Calu3 (cell line): ENCODE measurements at regions not wholly inside any gene's neighbourhood (a gene's known extent, or its start where the extent isn't known, plus 50 kb on each side); places are given as distances from the start of the nearest gene placed in this dataset.

Experiments
- BruUV-seq: library from RNA; stranded (reverse); fragments of 400-500 nt; replicated peaks from 2 replicates; lab custom pipeline; 2021; lab: Mats Ljungman, UMichigan
- CTCF ChIA-PET: fragments of 300-600 bp; sonication (Branson Sonifier 250); formaldehyde crosslinking; loops from one replicate; lab custom pipeline; 2022; ENCODE audit warnings: antibody characterized with exemption; lab: Charles Lee
- DNase-seq: peaks from one replicate; pipeline ENCODE4 v3.0.0; 2022
- H3K27ac Mint-ChIP-seq: one replicate; pipeline ENCODE4 v1.8.0; 2022; ENCODE audit warnings: mixed read lengths; ENCODE audit not compliant: unreplicated experiment
- H3K27me3 Mint-ChIP-seq: one replicate; pipeline ENCODE4 v1.8.0; 2022; ENCODE audit warnings: mixed read lengths; ENCODE audit not compliant: unreplicated experiment
- H3K36me3 Mint-ChIP-seq: one replicate; pipeline ENCODE4 v1.8.0; 2022; ENCODE audit warnings: mild to moderate bottlenecking, moderate library complexity, mixed read lengths; ENCODE audit not compliant: insufficient read depth, unreplicated experiment
- H3K4me1 Mint-ChIP-seq: one replicate; pipeline ENCODE4 v1.8.0; 2022; ENCODE audit warnings: mild to moderate bottlenecking, low read depth, mixed read lengths; ENCODE audit not compliant: unreplicated experiment
- H3K4me3 Mint-ChIP-seq: one replicate; pipeline ENCODE4 v1.8.0; 2022; ENCODE audit warnings: mild to moderate bottlenecking, low read depth, moderate library complexity, mixed read lengths; ENCODE audit not compliant: unreplicated experiment
- H3K9me3 Mint-ChIP-seq: one replicate; pipeline ENCODE4 v1.8.0; 2022; ENCODE audit warnings: low read depth, mixed read lengths; ENCODE audit not compliant: unreplicated experiment
- CTCF ChIP-seq: fragments of 200-600 bp; IDR thresholded peaks from one replicate; pipeline ENCODE4 v1.8.0; 2022; ENCODE audit warnings: antibody characterized with exemption; ENCODE audit not compliant: unreplicated experiment
- intact Hi-C: fragments of 100-400 bp; cut with micrococcal nuclease; formaldehyde crosslinking; loops from one replicate; pipeline ENCODE4 v1.10.0; 2022; ENCODE audit not compliant: unreplicated experiment

- CTCF ChIA-PET = no interaction called here
- H3K4me3 Mint-ChIP-seq = no peak overlapping the region
- H3K27me3 Mint-ChIP-seq = no peaks in the 10 kb centered on the region
- peaks cover 6% of the 10 kb centered on the region for H3K4me1 Mint-ChIP-seq
- BruUV-seq = no TSS peak
- TF ChIP-seq CTCF = no peak
- intact Hi-C loops = no loop called here
- no peak overlapping the region for H3K27ac Mint-ChIP-seq
- no peak for DNase-seq
- H3K36me3 Mint-ChIP-seq = no peaks in the 10 kb centered on the region
- H3K9me3 Mint-ChIP-seq = no peaks in the 10 kb centered on the region
These were observed 61.2 kb upstream of the RNF217 start for GRCh38 chr6:124901084-124901483.

- CTCF ChIA-PET = interaction anchor here (0.6 kb wide), 1 partner anchor 251 kb away, joined by 5 read pairs; no protein-coding TSS in a partner anchor
- Mint-ChIP-seq H3K27me3 (no peaks in the 10 kb centered on the region), H3K4me1 (peaks cover 9% of the 10 kb centered on the region), H3K36me3 (no peaks in the 10 kb centered on the region), H3K4me3 (no peak overlapping the region), H3K9me3 (no peaks in the 10 kb centered on the region), H3K27ac (no peak overlapping the region)
- no peak for TF ChIP-seq CTCF
- intact Hi-C loops = no loop called here
- BruUV-seq = no TSS peak
- DNase-seq = no peak
These were observed 58.4 kb upstream of the RNF217 start for GRCh38 chr6:124903797-124904196.

- Mint-ChIP-seq H3K27me3 (no peaks in the 10 kb centered on the region), H3K4me1 (peaks cover 9% of the 10 kb centered on the region), H3K9me3 (no peaks in the 10 kb centered on the region), H3K27ac (no peak overlapping the region), H3K36me3 (no peaks in the 10 kb centered on the region), H3K4me3 (no peak overlapping the region)
- CTCF ChIA-PET = no interaction called here
- DNase-seq = no peak
- BruUV-seq = no TSS peak
- TF ChIP-seq CTCF = no peak
- intact Hi-C loops = no loop called here
These were observed 54.6 kb upstream of the RNF217 start for GRCh38 chr6:124907596-124907995.
